A549 (cell line): ENCODE measurements at regions not wholly inside any gene's neighbourhood (a gene's known extent, or its start where the extent isn't known, plus 50 kb on each side); places are given as distances from the start of the nearest gene placed in this dataset.

Experiments
- ATAC-seq, 2 experiments: fragments of 200-7000 bp in 1 of 2; fragments of >200 bp in 1 of 2; cut with Nextera tagmentation in 1 of 2; cut with Tn5 transposase in 1 of 2; 3 replicates each; pipeline versions ENCODE4 v1.8.0 to v1.9.1; 2018 to 2020; ENCODE audit warnings: mild to moderate bottlenecking in 1 of 2, moderate library complexity in 1 of 2
- CTCF ChIA-PET: fragments of 300-600 bp; sonication (Branson Sonifier 250); formaldehyde crosslinking; extraction: SDS; loops from one replicate; lab custom pipeline; 2021; ENCODE audit warnings: antibody characterized with exemption, inconsistent platforms; lab: Yijun Ruan, JAX
- POLR2A ChIA-PET: fragments of 350-600 bp; formaldehyde crosslinking; extraction: SDS; loops from one replicate; lab custom pipeline; 2021; ENCODE audit warnings: antibody characterized with exemption, inconsistent platforms; lab: Yijun Ruan, JAX
- DNase-seq, 2 experiments: peaks; one replicate each; pipeline versions ENCODE4 v3.0.0 to v3.0.0-alpha.2; 2011 to 2016; ENCODE audit warnings: low read depth in 1 of 2, low spot score in 1 of 2
- FAIRE-seq: peaks from 2 replicates; lab custom pipeline; 2011; peaks lifted over from hg19 to GRCh38; lab: Jason Lieb, UNC
- H3K27ac ChIP-seq, 2 experiments: fragments of >200 bp; sonication (Bioruptor Twin); formaldehyde crosslinking; 3 replicates each; pipeline ENCODE4 v1.5.1; 2016 to 2017
- H3K4me1 ChIP-seq: fragments of >200 bp; sonication (Bioruptor Twin); formaldehyde crosslinking; 3 replicates; pipeline ENCODE4 v1.6.1; 2016
- H3K4me2 ChIP-seq: fragments of >200 bp; sonication (Bioruptor Twin); formaldehyde crosslinking; 3 replicates; pipeline ENCODE4 v1.6.1; 2016
- H3K4me3 ChIP-seq: fragments of >200 bp; sonication (Bioruptor Twin); formaldehyde crosslinking; 3 replicates; pipeline ENCODE4 v1.5.1; 2016
- H3K9me3 ChIP-seq: fragments of >200 bp; sonication (Bioruptor Twin); formaldehyde crosslinking; 3 replicates; pipeline ENCODE4 v1.6.1; 2016
- BHLHE40 ChIP-seq: IDR thresholded peaks from 2 replicates; pipeline ENCODE4 v1.6.1; 2012; ENCODE audit warnings: low read depth, low read length, inconsistent platforms
- EHMT2 ChIP-seq: fragments of 200-600 bp; sonication (generic); IDR thresholded peaks from 2 replicates; pipeline ENCODE4 v1.6.1; 2016; ENCODE audit warnings: antibody characterized with exemption, low read depth, mild to moderate bottlenecking, moderate library complexity
- EP300 ChIP-seq, 2 experiments: fragments of >200 bp; sonication (Bioruptor Twin); formaldehyde crosslinking; IDR thresholded peaks; 2 replicates in 1 of 2; 3 replicates in 1 of 2; pipeline ENCODE4 v1.6.1; 2016 to 2017
- HOXA7 ChIP-seq: fragments of 250-450 bp; sonication (Bioruptor Pico); IDR thresholded peaks from 2 replicates; pipeline ENCODE4 v1.5.0; 2020; ENCODE audit warnings: mild to moderate bottlenecking, moderate library complexity
- WGBS: methylation state at CpG from one replicate; pipeline ENCODE4 v1.1.6; 2017; ENCODE audit errors: missing lambda C conversion rate; 5-methylcytosine and 5-hydroxymethylcytosine counted together
- TF ChIP-seq, protein P1 (sequence below): fragments of 200-600 bp; sonication (generic); IDR thresholded peaks from 2 replicates; pipeline ENCODE4 v1.6.1; 2016; ENCODE audit warnings: antibody characterized with exemption, mild to moderate bottlenecking, moderate library complexity
- TF ChIP-seq, protein P2 (sequence below): IDR thresholded peaks from 2 replicates; pipeline ENCODE4 v1.6.1; 2012
- TF ChIP-seq, protein P3 (sequence below): fragments of 250-450 bp; sonication (Bioruptor Pico); IDR thresholded peaks from 2 replicates; pipeline ENCODE4 v1.5.0; 2020; ENCODE audit warnings: low read depth, mild to moderate bottlenecking, moderate library complexity

DNA sequence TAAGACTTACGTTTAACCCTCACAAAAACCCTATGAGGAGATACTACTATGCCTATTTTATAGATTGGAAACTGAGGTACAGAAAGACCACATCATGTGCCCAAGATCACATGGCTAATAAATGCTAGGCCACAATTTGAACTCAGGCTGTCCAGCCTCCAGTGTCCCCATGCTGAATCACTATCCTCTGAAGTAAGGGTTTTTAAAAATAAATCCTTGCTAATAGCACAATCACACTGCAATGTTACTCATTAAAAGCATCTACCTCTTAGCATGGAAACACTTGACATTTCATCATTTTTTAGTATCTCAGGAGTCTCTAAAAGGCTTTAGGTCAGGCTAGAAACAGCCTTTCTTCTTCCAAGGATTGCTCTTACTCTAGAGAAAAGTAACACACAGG lies 50.0 kb upstream of the PPP1R3C start:
- ChIA-PET CTCF (interaction anchor here (1.7 to 3.0 kb wide), 2 partner anchors 11 kb away, joined by 7 to 13 read pairs; no protein-coding TSS in a partner anchor), POLR2A (no interaction called here)
- DNase-seq (no peak), FAIRE-seq (no peak), ATAC-seq (no peak)
- H3K9me3 ChIP-seq: no peaks in the 10 kb centered on the region
- H3K4me1 ChIP-seq: peaks cover 13% of the 10 kb centered on the region
- H3K27ac ChIP-seq: no peak overlapping the region
- H3K4me2 ChIP-seq: no peak overlapping the region
- H3K4me3 ChIP-seq: no peak overlapping the region
- 94% methylated on average over 1 of the region's 1 CpG for WGBS
- no peak for TF ChIP-seq EHMT2
- TF ChIP-seq, protein P1, sequence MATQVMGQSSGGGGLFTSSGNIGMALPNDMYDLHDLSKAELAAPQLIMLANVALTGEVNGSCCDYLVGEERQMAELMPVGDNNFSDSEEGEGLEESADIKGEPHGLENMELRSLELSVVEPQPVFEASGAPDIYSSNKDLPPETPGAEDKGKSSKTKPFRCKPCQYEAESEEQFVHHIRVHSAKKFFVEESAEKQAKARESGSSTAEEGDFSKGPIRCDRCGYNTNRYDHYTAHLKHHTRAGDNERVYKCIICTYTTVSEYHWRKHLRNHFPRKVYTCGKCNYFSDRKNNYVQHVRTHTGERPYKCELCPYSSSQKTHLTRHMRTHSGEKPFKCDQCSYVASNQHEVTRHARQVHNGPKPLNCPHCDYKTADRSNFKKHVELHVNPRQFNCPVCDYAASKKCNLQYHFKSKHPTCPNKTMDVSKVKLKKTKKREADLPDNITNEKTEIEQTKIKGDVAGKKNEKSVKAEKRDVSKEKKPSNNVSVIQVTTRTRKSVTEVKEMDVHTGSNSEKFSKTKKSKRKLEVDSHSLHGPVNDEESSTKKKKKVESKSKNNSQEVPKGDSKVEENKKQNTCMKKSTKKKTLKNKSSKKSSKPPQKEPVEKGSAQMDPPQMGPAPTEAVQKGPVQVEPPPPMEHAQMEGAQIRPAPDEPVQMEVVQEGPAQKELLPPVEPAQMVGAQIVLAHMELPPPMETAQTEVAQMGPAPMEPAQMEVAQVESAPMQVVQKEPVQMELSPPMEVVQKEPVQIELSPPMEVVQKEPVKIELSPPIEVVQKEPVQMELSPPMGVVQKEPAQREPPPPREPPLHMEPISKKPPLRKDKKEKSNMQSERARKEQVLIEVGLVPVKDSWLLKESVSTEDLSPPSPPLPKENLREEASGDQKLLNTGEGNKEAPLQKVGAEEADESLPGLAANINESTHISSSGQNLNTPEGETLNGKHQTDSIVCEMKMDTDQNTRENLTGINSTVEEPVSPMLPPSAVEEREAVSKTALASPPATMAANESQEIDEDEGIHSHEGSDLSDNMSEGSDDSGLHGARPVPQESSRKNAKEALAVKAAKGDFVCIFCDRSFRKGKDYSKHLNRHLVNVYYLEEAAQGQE: no peak
- TF ChIP-seq EP300 (IDR thresholded peaks at IDR 0.05): no peak
- TF ChIP-seq, protein P2, sequence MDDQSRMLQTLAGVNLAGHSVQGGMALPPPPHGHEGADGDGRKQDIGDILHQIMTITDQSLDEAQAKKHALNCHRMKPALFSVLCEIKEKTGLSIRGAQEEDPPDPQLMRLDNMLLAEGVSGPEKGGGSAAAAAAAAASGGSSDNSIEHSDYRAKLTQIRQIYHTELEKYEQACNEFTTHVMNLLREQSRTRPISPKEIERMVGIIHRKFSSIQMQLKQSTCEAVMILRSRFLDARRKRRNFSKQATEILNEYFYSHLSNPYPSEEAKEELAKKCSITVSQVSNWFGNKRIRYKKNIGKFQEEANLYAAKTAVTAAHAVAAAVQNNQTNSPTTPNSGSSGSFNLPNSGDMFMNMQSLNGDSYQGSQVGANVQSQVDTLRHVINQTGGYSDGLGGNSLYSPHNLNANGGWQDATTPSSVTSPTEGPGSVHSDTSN: no peak
- TF ChIP-seq BHLHE40: no peak
- no peak for TF ChIP-seq HOXA7
- TF ChIP-seq, protein P3, sequence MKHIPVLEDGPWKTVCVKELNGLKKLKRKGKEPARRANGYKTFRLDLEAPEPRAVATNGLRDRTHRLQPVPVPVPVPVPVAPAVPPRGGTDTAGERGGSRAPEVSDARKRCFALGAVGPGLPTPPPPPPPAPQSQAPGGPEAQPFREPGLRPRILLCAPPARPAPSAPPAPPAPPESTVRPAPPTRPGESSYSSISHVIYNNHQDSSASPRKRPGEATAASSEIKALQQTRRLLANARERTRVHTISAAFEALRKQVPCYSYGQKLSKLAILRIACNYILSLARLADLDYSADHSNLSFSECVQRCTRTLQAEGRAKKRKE: no peak
- TF ChIP-seq, all 56 proteins: peak for 0
